ENCODE measurements at regions not wholly inside any gene's neighbourhood (a gene's known extent, or its start where the extent isn't known, plus 50 kb on each side); places are given as distances from the start of the nearest gene placed in this dataset.

DNA sequence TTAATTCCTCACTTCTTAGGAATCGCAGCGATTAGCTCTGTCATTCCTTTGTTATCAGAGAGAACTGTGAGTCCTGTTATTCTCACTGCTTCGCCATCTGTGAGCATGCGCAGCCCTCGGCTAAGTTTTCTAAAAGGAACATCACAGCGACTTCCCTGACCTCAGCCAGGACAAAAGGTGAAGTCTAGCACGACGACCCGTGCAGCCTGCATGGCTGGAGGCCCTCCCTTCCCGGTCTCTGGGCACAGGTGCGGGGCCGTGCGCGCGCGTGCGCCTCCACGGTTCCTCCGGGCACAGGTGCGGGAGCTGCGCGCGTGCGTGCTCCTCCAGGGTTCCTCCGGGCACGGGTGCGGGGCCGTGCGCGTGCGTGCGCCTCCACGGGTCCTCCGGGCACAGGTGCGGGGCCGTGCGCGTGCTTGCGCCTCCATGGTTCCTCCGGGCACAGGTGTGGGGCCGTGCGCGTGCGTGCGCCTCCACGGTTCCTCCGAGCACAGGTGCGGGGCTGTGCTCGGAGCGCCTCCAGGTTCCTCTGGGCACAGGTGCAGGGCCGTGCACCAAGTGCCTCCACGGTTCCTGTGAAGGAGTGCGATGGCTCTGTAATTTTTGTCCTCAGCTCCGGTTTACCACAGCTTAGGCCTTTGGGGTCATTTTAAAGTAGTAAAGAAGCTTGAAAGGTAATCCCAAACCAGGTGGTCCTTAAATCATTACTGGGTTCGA, 212.3 kb downstream of the ERMARD start:
- TF ChIP-seq POLR2AphosphoS5 (IDR thresholded peaks at IDR 0.05; ENCODE audit: low read depth, low read length) (no peak), SIN3A (IDR thresholded peaks at IDR 0.05; ENCODE audit: borderline replicate concordance, insufficient read depth, low read length) (no peak), REST (IDR thresholded peaks at IDR 0.05; ENCODE audit: insufficient read depth in 1 of 2, low read depth in 2 of 2, low read length in 2 of 2) (no peak), TAF1 (IDR thresholded peaks at IDR 0.05; ENCODE audit: borderline replicate concordance, insufficient read depth, low read length) (no peak)
